GM23338 (cell line): ENCODE measurements at regions not wholly inside any gene's neighbourhood (a gene's known extent, or its start where the extent isn't known, plus 50 kb on each side); places are given as distances from the start of the nearest gene placed in this dataset.

Source experiments
- CREB1 ChIP-seq: fragments of 250-450 bp; sonication (Bioruptor Pico); IDR thresholded peaks from 2 replicates; pipeline ENCODE4 v1.5.0; 2020; ENCODE audit warnings: low read depth, mild to moderate bottlenecking, moderate library complexity
- TF ChIP-seq, protein P1 (sequence below), 2 experiments: fragments of 200-600 bp in 1 of 2; sonication (generic) in 1 of 2; conservative IDR thresholded peaks; 2 replicates each; pipeline versions ENCODE4 v1.5.1 to v1.6.1; 2016 to 2017; ENCODE audit warnings: antibody characterized with exemption in 2 of 2, low read depth in 2 of 2, mild to moderate bottlenecking in 2 of 2, moderate library complexity in 1 of 2

DNA sequence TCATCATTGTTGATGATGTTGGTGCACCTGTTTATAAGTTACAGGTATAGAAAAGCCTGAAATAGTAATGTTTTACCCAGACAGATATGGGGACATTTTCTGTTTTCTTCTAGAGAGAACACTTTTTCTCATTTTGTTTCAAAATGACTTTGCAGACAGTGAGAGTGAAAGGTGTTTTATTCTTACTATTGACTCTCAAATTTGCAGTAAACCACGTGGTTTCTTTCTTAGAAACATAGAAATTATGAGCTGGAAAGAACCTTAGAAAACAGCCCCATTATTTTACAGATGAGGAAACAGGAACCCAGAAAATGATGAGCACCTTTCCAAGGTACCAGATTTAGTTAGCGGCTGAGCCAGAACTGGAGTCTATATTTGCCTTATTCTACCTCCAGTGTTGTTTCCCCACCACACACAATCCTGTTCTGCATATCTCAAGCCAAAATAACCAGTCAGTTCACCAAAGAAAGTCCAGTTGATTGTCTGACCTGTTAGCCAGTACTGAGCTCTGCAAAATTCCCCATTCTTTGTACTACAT lies 138.9 kb upstream of the AHR start:
- TF ChIP-seq, protein P1, sequence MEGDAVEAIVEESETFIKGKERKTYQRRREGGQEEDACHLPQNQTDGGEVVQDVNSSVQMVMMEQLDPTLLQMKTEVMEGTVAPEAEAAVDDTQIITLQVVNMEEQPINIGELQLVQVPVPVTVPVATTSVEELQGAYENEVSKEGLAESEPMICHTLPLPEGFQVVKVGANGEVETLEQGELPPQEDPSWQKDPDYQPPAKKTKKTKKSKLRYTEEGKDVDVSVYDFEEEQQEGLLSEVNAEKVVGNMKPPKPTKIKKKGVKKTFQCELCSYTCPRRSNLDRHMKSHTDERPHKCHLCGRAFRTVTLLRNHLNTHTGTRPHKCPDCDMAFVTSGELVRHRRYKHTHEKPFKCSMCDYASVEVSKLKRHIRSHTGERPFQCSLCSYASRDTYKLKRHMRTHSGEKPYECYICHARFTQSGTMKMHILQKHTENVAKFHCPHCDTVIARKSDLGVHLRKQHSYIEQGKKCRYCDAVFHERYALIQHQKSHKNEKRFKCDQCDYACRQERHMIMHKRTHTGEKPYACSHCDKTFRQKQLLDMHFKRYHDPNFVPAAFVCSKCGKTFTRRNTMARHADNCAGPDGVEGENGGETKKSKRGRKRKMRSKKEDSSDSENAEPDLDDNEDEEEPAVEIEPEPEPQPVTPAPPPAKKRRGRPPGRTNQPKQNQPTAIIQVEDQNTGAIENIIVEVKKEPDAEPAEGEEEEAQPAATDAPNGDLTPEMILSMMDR (conservative IDR thresholded peaks at IDR 0.05; ENCODE audit: low read depth in 2 of 2) = no peak
- TF ChIP-seq CREB1 (CRISPR knock-in tag) = no peak
